A549 (cell line): ENCODE measurements at regions not wholly inside any gene's neighbourhood (a gene's known extent, or its start where the extent isn't known, plus 50 kb on each side); places are given as distances from the start of the nearest gene placed in this dataset.

ENCODE experiments used
- CTCF ChIP-seq: fragments of >200 bp; sonication (Bioruptor Twin); formaldehyde crosslinking; IDR thresholded peaks from 3 replicates; pipeline ENCODE4 v1.5.1; 2016
- ELK1 ChIP-seq: fragments of 150-350 bp; IDR thresholded peaks from 2 replicates; pipeline ENCODE4 v1.6.1; 2014; ENCODE audit warnings: low read depth, mild to moderate bottlenecking, low read length
- EP300 ChIP-seq, 2 experiments: fragments of >200 bp; sonication (Bioruptor Twin); formaldehyde crosslinking; IDR thresholded peaks; 2 replicates in 1 of 2; 3 replicates in 1 of 2; pipeline ENCODE4 v1.6.1; 2016 to 2017
- KDM5A ChIP-seq: fragments of 200-600 bp; sonication (generic); IDR thresholded peaks from 2 replicates; pipeline ENCODE4 v1.6.1; 2016; ENCODE audit warnings: antibody characterized with exemption, mild to moderate bottlenecking
- MAX ChIP-seq: IDR thresholded peaks from 2 replicates; pipeline ENCODE4 v1.6.1; 2012
- MYC ChIP-seq: IDR thresholded peaks from 2 replicates; pipeline ENCODE4 v1.6.1; 2012; ENCODE audit warnings: mild to moderate bottlenecking, inconsistent platforms, low read length, improper control_type of control experiment, borderline replicate concordance
- NFE2L2 ChIP-seq: fragments of 150-350 bp; conservative IDR thresholded peaks from 2 replicates; pipeline ENCODE4 v1.6.1; 2014; ENCODE audit warnings: low read length
- NR3C1 ChIP-seq: fragments of >200 bp; sonication (Bioruptor Twin); formaldehyde crosslinking; IDR thresholded peaks from 3 replicates; pipeline ENCODE4 v1.6.1; 2017
- POLR2A ChIP-seq: IDR thresholded peaks from 2 replicates; pipeline ENCODE4 v1.6.1; 2012; ENCODE audit warnings: mild to moderate bottlenecking, low read length
- RCOR1 ChIP-seq: fragments of 150-350 bp; IDR thresholded peaks from 2 replicates; pipeline ENCODE4 v1.6.1; 2014; ENCODE audit warnings: antibody characterized with exemption, low read length, low read depth
- RFX5 ChIP-seq: fragments of 450-650 bp; IDR thresholded peaks from 2 replicates; pipeline ENCODE4 v1.7.1; 2014; ENCODE audit warnings: antibody characterized with exemption, mild to moderate bottlenecking, moderate library complexity

- no peak for TF ChIP-seq CTCF
- no peak for TF ChIP-seq EP300 (IDR thresholded peaks at IDR 0.05)
- no peak for TF ChIP-seq MYC
- TF ChIP-seq NR3C1 = no peak
- TF ChIP-seq ELK1 = no peak
- no peak for TF ChIP-seq POLR2A
- no peak for TF ChIP-seq RCOR1
- TF ChIP-seq KDM5A = no peak
- no peak for TF ChIP-seq NFE2L2
- TF ChIP-seq MAX = no peak
- TF ChIP-seq RFX5 = no peak
Observed at GRCh38 chr10:4201866-4202825, 417.1 kb upstream of the KLF6 start.
